Activated CD4-positive, alpha-beta T cell treated with anti-CD3 and anti-CD28 coated beads, Interleukin-10, Interleukin-2, amounts not matched to agents 100 ng/mL and 50 ng/mL, durations not matched to agents 16 hours and 8 hours (primary cell): ENCODE measurements at regions not wholly inside any gene's neighbourhood (a gene's known extent, or its start where the extent isn't known, plus 50 kb on each side); places are given as distances from the start of the nearest gene placed in this dataset.
"Not testable (repeated sequence)": the region's sequence is repeated elsewhere in the genome, so short reads cannot be mapped to it uniquely, and the experiment has no call there.

Experiments
- DNase-seq: peaks from one replicate; pipeline ENCODE4 v3.0.0-alpha.2; 2020

DNA sequence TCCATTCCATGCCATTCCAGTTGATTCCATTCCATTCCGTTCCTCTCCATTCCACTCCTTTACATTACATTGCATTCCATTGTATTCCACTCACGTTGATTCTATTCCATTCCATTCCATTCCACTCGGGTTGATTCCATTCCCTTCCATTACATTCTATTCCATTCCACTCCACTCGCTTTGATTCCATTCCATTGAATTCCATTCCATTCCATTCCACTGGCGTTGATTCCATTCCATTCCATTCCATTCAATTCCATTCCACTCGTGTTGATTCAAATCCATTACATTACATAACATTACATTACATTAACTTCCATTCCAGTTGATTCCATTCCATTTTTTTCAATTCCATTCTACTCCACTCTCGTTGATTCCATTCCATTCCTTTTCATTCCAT is 1142.8 kb downstream of the RPIA start:
- no peak for DNase-seq

DNA sequence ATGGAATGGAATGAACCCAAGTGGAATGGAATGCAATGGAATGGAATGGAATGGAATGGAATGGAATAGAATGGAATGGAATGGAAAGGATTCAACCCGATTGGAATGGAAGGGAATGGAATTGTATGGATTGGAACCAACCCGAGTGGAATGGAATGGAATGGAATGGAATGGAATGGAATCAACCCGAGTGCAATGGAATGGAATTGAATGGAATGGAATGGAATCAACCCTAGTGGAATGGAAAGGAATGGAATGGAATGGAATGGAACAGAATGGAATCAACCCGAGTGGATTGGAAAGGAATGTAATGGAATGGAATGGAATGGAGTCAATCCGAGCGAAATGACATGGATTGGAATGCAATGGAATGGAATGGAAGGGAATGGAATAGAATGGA is 1144.9 kb downstream of the RPIA start:
- not testable (repeated sequence) for DNase-seq

- no peak for DNase-seq
Measured at GRCh38 chr2:89837962-89838625, 1146.6 kb downstream of the RPIA start.

DNA sequence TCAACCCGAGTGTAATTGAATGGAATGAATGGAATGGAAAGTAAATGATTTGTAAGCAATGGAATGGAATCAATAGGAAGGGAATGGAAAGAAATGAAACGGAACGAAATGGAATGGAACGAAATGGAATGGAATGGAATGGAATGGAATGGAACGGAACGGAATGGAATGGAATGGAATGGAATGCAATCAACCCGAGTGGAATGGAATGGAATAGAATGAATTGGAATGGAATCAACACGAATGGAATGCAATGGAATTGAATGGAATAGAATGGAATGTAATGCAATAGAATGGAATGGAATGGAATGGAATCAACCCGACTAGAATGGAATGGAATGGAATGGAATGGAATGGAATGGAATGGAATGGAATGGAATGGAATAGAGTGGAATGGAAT is 1148.7 kb downstream of the RPIA start:
- DNase-seq, result not testable (repeated sequence)

- DNase-seq, result not testable (repeated sequence)
Measured at GRCh38 chr2:89840781-89841475, 1149.5 kb downstream of the RPIA start.

DNA sequence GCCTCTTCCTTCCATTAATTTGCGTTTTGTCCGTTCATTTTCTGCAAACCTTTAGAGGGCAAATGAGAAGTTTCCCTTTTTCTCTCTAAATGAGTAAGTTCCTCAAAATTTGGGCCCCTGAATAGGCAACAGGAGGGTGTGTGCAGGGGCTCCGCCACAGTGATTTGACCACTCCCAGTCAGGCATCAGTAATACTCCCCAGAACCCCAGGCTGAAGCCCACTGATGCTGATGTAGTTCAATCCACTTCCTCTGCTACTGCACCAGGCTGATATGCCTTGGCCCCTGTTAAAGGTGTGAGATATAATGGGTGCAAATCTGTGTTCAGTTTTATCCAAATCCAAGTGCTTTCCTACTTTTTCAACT is 1150.0 kb downstream of the RPIA start:
- no peak for DNase-seq

DNA sequence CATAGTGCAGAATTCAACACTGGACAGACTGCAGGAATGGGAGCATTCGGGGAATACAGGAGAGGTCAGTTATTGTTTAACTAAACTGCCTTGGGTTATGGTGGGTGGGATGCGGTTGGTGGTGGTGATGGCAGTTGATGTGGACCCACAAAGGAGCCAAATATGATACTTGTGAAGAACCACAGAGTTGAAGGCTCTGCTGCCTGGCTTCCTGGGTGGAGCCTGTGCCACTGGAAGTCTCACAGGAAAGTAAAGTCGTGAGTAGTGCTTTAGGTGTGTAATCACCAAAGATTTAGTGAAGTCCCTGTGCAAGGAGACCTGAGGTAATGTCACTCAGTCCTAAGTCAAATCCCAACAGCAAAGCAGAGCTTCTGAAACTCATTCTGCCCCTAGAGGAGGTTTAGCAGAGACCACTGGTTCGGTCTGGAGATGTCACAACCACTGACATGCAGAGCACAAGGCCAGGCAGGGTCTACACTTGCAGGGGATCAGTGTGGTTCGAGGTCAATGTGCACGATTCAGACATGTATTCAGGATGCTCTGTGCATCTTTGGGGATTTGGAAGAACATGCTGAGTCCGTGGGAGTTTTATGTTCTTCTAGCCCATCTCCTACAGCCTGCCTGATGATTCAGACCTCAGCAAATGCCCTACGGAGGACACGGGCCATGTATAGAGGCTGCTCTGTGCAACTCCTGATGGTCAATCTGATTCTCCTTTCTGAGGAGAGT is 1150.9 kb downstream of the RPIA start:
- DNase-seq, result no peak

DNA sequence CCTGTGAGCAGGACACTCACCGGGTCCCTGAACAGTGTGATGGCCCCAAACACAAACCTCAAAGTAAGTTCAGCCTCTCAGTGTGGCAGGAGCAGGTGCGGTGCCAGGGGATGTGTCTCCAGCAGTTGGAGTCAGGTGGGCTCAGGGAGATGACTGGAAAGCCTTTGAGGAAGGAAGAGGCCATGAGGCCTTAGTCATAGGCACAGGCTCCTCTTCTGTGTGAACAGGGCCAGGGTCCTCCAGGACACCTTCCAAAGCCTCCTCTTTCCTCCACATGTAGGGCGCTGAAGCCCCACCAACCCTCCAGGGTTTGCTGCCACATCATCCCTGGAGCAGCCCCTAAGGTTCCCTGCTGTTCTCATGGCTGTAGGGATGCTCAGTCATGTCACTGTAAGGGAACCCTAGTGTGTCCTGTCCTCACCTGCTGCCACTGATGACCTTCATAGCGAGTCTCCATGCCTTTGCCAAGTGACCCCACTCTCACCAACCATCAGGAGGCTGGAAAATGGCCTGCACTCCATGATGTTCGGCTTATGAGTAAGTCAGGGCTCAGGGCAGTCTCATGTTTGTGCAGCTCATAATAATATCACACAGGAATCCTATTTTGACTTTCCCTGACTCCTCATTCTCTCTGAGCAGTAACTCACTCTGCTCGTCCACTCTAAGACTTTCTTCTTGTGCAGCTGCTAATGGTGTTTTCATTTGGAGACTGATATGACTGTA is 1152.9 kb downstream of the RPIA start:
- no peak for DNase-seq

GRCh38 chr2:89845532-89845931 is 1154.1 kb downstream of the RPIA start:
- no peak for DNase-seq

GRCh38 chr2:89848114-89848513 is 1156.6 kb downstream of the RPIA start:
- no peak for DNase-seq

DNA sequence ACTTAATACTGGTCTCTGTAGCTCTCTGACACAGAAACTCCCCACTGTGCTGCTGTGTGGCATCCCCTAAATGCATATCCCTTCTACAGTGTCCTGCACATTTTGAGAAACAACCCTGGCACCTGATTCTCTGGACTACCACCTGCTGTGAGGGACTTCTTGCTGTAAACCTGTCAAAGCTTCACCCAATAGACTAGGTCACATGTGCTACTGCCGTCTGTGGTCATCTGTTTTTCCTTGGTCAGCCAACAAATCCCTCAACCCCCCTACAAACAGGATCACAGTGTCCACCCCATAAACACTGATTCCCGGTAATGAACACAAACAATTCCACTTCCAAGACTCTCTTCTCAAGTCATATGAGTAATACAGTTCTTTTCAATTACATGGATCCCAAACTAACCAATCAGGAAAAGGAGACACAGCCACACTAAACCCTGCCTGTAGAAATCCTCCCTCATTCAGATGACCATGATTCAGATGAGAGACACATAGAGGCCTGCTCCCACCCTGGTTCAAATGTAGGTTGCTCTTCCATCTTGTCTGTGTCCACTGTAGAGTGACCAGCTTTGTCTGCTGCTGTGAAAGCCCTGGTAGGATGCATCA is 1157.4 kb downstream of the RPIA start:
- DNase-seq, result no peak

- no peak for DNase-seq
Measured at GRCh38 chr2:89849731-89850130, 1158.3 kb downstream of the RPIA start.

DNA sequence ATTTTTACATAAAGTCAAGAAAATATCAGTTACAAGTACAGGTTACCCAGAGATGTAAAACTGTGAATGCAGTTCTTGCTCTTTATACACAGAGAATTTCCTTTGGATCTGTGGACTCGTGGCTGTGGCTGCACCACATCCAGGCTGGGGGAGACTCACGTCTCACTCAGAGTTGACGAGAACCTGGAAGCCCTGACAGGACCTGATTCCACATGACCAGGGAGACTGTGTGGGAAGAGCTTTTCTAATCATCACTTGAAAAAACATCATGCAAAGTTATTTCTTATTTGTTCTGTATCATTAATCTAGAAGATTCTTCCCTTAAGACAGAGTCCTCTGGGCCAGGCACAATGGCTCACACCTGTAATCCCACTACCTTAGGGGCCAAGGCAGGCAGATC is 1159.0 kb downstream of the RPIA start:
- no peak for DNase-seq

DNA sequence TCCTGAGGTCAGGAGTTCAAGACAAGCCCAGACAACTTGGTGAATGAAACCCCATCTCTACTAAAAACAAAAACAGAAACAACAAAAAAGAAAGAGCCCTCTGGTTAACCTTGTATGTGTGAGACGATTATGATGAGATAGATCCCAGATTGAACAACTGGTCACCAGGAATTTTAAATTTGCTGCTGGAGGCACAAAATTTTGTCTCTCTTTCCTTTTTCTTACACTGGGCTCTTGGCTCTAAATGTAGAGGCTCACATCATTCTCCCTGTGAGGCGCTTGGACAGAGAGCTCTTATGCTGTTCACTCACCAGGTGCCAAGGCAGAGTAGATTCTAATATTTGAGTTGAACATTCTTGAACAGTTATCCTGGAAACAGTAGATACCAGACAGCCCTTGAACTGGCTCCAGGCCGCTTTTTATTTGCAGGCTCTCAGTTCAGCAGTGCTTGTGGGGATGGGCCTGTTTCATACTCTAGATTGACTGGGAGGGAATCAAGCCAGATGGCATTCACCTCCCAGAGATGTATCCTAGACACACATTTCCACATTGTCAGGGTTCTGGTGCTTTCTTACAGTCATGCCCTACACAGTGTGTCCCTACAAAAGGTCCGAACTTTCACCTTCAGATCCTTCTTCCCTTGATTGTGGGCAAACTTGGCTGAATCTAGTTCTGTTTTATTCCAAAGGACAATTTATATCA is 1159.6 kb downstream of the RPIA start:
- no peak for DNase-seq

DNA sequence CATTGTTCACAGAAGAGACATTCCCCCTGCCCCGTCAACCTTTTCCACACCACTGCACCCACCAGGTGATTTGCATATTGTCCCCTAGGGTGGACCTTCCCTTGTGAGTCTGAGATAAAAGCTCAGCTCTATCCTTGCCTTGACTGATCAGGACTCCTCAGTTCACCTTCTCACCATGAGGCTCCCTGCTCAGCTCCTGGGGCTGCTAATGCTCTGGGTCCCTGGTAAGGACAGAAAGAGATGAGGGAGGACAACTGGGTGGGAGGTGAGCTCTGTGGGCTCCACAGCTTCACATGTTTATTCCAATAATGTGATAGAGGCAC is 1160.1 kb downstream of the RPIA start:
- no peak for DNase-seq

DNA sequence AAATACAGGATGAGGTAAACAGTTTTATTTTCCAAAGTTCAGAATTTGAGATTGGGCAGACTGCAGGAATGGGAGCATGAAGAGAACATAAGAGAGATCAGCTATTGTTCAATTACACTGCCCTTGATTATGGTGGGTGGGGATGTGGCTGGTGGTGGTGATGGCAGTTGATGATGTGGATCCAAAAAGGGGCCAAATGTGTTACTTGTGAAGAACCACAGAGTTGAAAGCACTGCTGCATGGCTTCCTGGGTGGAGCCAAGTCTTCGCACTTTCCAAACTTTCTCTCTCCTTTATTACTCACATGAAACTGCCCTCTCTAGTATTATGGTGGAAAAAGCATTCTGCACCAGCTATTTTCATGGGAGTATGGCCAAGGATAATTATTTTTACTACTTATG is 1162.0 kb downstream of the RPIA start:
- DNase-seq, result not testable (repeated sequence)

DNA sequence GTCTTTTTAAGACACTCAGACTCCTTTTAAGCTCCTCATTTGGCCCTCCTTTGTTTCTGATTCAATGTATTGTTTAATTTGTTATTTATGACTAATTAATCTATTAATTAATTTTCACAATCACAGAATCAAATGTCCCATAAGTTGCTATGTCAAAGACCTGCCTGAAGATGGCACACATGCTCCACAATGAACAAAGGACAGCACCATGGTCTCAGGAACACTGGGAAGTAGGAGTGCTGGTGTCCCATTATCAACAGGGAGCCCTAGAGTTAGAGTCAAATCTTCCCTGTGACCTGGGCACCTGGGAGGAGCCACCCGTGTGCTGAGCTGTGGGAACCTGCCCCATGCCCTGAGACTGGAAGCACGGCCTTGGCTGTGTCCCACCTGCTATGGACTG is 1164.3 kb downstream of the RPIA start:
- DNase-seq, result not testable (repeated sequence)

GRCh38 chr2:89856305-89856704 is 1164.8 kb downstream of the RPIA start:
- not testable (repeated sequence) for DNase-seq

DNA sequence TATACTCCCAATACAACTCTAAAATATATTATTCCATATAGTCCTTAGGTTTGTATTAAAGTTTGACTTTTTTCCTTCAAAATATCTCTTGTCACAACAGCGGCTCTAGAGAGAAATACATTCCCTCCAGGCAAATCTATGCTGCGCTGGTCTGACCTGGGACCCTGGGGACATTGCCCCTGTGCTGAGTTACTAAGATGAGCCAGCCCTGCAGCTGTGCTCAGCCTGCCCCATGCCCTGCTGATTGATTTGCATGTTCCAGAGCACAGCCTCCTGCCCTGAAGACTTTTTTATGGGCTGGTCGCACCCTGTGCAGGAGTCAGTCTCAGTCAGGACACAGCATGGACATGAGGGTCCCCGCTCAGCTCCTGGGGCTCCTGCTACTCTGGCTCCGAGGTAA is 1170.7 kb downstream of the RPIA start:
- DNase-seq, result not testable (repeated sequence)

DNA sequence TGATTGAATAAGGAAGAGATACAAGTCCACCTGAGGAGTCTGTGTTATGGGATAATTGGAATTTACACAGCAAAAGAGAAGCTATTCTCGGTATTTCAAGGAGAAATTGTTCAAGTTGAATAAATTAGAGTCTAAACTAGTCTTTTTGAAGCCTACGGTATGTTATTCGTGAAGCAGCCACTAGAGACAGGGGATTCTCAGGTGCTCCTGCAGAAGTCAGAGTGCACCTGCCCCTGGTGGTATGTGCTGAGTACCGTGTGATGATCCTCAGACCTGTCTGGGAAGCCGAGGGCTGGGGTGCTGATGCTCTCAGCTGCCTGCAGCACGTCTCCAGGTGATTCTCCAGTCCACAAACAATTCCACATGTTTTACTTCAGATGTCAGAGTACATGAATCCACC is 1171.7 kb downstream of the RPIA start:
- not testable (repeated sequence) for DNase-seq

DNA sequence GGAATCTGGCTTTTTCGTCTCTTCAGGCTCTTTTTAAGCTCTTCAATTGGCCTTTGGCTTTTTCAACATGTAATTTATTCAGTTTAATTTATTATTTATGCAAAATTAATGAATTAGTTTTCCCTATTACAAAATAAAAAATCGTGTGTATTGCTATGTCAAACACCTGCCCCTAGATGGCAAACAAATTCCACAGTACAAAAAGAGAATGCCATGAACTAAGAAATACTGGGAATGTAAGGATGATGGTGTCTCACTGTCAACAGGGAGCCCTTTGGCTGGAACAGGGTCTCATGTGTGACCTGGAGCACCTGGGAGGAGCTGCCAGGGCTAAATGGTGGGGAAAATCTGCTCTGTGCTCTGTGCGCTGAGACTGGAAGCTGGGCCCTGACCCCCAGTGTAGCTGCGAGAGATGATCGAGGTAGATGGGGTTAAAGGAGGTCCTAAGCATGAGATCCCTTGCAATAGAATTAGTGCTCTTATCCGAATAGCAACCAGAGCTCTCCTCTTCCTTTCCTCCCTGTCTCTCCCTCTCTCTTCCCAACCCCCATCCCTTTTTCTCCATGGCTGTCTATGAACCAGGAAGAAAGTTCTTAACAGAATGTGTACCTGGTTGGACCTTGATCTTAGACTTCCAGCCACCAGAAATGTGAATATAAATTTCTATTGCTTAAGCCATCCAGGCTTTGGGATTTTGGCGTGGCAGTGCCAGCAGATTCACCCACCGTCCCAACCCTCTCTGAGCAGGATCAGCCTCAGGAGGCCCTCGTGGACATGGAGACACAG is 1183.5 kb downstream of the RPIA start:
- not testable (repeated sequence) for DNase-seq

- not testable (repeated sequence) for DNase-seq
Measured at GRCh38 chr2:89876445-89876844, 1185.0 kb downstream of the RPIA start.
